HEK293T (cell line): ENCODE measurements at regions not wholly inside any gene's neighbourhood (a gene's known extent, or its start where the extent isn't known, plus 50 kb on each side); places are given as distances from the start of the nearest gene placed in this dataset.

Source experiments
- PKNOX1 ChIP-seq: fragments of 450-650 bp; IDR thresholded peaks from 2 replicates; pipeline ENCODE4 v1.6.1; 2016
- SP1 ChIP-seq: fragments of 450-650 bp; IDR thresholded peaks from 2 replicates; pipeline ENCODE4 v1.6.1; 2017

GRCh38 chr10:20981419-20981953 lies 84.4 kb upstream of the NEBL start:
- TF ChIP-seq SP1 (no peak), PKNOX1 (no peak)
